ENCODE measurements at regions not wholly inside any gene's neighbourhood (a gene's known extent, or its start where the extent isn't known, plus 50 kb on each side); places are given as distances from the start of the nearest gene placed in this dataset.

DNA sequence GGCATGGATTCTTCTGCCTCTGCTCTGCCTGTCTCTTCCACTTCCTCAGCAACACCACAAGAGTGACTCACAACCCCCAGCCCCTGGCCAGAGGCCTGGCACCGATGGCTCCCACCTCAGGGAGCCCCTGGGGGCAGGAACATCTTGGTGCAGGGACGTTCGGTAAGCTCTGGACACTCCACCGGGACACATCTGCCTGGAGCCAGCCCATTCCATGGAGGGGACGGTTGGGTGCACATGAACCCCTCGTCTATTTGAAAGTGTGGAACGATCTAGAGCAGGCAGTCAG lies 246.5 kb downstream of the ERMARD start:
- no peak overlapping the region for H2BK15ac ChIP-seq (ENCODE audit: low read length)
- no peaks in the 10 kb centered on the region for H3K79me1 ChIP-seq (ENCODE audit: low read depth, low read length)
- no peak overlapping the region for H3K4me2 ChIP-seq (ENCODE audit: insufficient read depth in 1 of 2, low read depth in 2 of 2, low read length in 2 of 2)
- H2BK20ac ChIP-seq (ENCODE audit: low read length) = no peak overlapping the region
- ChIA-PET CTCF (ENCODE audit: partially characterized antibody) (interaction anchor here (0.6 to 1.5 kb wide), 3 partner anchors 31 to 166 kb away, joined by 3 to 5 read pairs (median 3); no protein-coding TSS in a partner anchor), POLR2A (ENCODE audit: partially characterized antibody) (no interaction called here)
- no peak overlapping the region; the same call in 1 of the 2 replicates for H2AK5ac ChIP-seq (ENCODE audit: low read depth, low read length)
- no peak overlapping the region for H2AFZ ChIP-seq (ENCODE audit: low read length)
- no peak overlapping the region for H3K56ac ChIP-seq (replicated peaks; ENCODE audit: insufficient read length, low read depth, low read length)
- H3K9ac ChIP-seq (replicated peaks in 1 of 4; ENCODE audit: extremely low read depth in 1 of 4, low read depth in 3 of 4, low read length in 3 of 4) = no peak overlapping the region
- whole genome bisulfite sequencing, 2 experiments (ENCODE audit: extremely low coverage in 1 of 2, insufficient coverage in 1 of 2, insufficient read length in 1 of 2, insufficient replicate concordance in 2 of 2, low coverage in 1 of 2, low lambda C conversion rate in 2 of 2, missing lambda C conversion rate in 1 of 2) = 93% methylated on average over 7 of the region's 7 CpGs; no CpG with 5 or more reads in 1 of the 2 experiments
- H3K18ac ChIP-seq (ENCODE audit: extremely low read depth, low read length) = no peak overlapping the region
- H4K20me1 ChIP-seq (replicated peaks in 1 of 2; ENCODE audit: control insufficient read depth in 1 of 2, insufficient read depth in 2 of 2, low read length in 2 of 2) = peaks cover 0 to 2% of the 10 kb centered on the region in 2 experiments
- H3K36me3 ChIP-seq (ENCODE audit: control insufficient read depth in 2 of 4, insufficient read depth in 4 of 4, low read length in 3 of 4) = peaks cover 0 to 3% (median 0%) of the 10 kb centered on the region in 4 experiments; a peak in 1 of 8 replicates
- H4K5ac ChIP-seq (ENCODE audit: insufficient read length, low read depth, low read length) = no peak overlapping the region
- DNase-seq (ENCODE audit: low read depth in 1 of 2, low spot score in 2 of 2) = no peak
- no peak overlapping the region for H4K8ac ChIP-seq (ENCODE audit: extremely low read depth, insufficient read depth, low read length)
- no peak overlapping the region for H2BK5ac ChIP-seq (ENCODE audit: low read depth, low read length)
- H3K4me3 ChIP-seq (ENCODE audit: extremely low read depth in 1 of 4, insufficient read depth in 2 of 4, low read depth in 3 of 4, low read length in 4 of 4) = no peak overlapping the region
- no peaks in the 10 kb centered on the region; a peak in 1 of 7 replicates for H3K27me3 ChIP-seq (replicated peaks in 1 of 4; ENCODE audit: control insufficient read depth in 3 of 4, extremely low read depth in 1 of 4, insufficient read depth in 3 of 4, low read length in 3 of 4)
- H2BK120ac ChIP-seq (replicated peaks; ENCODE audit: low read depth, low read length) = no peak overlapping the region
- H3K23me2 ChIP-seq (ENCODE audit: low read depth, low read length) = peaks cover 3% of the 10 kb centered on the region; the same call in 1 of the 2 replicates
- H3K9me3 ChIP-seq (ENCODE audit: insufficient read depth in 2 of 2, low read depth in 1 of 2, low read length in 1 of 2) = peaks cover 22% of the 10 kb centered on the region in 2 experiments
- FAIRE-seq = no peak
- no peak overlapping the region for H3K23ac ChIP-seq (ENCODE audit: insufficient read length)
- H2BK12ac ChIP-seq (ENCODE audit: low read depth, low read length) = no peak overlapping the region
- H3K14ac ChIP-seq (ENCODE audit: insufficient read length) = no peak overlapping the region
- no peak overlapping the region for H3K4ac ChIP-seq (replicated peaks; ENCODE audit: insufficient read length, low read depth, low read length)
- TF ChIP-seq ZNF274 (IDR thresholded peaks at IDR 0.05; ENCODE audit: borderline replicate concordance, extremely low read depth, low read length) (no peak), SUZ12 (IDR thresholded peaks at IDR 0.05; ENCODE audit: low read length) (no peak), CEBPB (IDR thresholded peaks at IDR 0.05; ENCODE audit: low read depth, low read length) (no peak), CHD2 (IDR thresholded peaks at IDR 0.05; ENCODE audit: low read length) (no peak)
- TF ChIP-seq, protein P1, sequence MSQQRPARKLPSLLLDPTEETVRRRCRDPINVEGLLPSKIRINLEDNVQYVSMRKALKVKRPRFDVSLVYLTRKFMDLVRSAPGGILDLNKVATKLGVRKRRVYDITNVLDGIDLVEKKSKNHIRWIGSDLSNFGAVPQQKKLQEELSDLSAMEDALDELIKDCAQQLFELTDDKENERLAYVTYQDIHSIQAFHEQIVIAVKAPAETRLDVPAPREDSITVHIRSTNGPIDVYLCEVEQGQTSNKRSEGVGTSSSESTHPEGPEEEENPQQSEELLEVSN (IDR thresholded peaks at IDR 0.05) = no peak
- H4K91ac ChIP-seq (replicated peaks; ENCODE audit: insufficient read length, low read length) = no peak overlapping the region
- no peak overlapping the region for H3K27ac ChIP-seq (ENCODE audit: low read depth, low read length)
- no peaks in the 10 kb centered on the region; a peak in 1 of 7 replicates for H3K4me1 ChIP-seq (replicated peaks in 1 of 4; ENCODE audit: control insufficient read depth in 3 of 4, insufficient read depth in 4 of 4, low read length in 3 of 4)
- H3K79me2 ChIP-seq (ENCODE audit: control insufficient read depth in 1 of 2, insufficient read depth in 2 of 2, low read length in 2 of 2) = peaks cover 0 to 4% of the 10 kb centered on the region in 2 experiments; a peak in 1 of 4 replicates

Measured in H1 (cell line).